ENCODE measurements at regions not wholly inside any gene's neighbourhood (a gene's known extent, or its start where the extent isn't known, plus 50 kb on each side); places are given as distances from the start of the nearest gene placed in this dataset.

DNA sequence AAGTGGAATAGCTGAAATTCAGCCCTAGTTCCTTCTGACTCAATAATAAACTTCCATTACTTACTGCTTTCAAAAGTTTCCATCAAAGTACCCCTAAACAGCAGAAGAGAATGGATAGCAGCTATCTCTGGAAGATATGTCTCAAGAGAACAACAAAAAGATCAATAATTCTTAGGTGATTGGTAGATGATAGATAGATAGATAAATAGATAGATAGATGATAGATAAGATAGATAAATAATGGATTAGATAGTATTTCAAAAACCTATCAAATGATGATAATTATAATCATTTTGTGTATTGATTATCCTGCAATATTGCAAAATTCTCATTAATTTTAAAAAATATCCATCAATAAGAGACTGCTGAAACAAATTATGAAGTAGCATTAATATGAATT is 97.4 kb upstream of the CCND2 start:
- TF ChIP-seq, protein P1, sequence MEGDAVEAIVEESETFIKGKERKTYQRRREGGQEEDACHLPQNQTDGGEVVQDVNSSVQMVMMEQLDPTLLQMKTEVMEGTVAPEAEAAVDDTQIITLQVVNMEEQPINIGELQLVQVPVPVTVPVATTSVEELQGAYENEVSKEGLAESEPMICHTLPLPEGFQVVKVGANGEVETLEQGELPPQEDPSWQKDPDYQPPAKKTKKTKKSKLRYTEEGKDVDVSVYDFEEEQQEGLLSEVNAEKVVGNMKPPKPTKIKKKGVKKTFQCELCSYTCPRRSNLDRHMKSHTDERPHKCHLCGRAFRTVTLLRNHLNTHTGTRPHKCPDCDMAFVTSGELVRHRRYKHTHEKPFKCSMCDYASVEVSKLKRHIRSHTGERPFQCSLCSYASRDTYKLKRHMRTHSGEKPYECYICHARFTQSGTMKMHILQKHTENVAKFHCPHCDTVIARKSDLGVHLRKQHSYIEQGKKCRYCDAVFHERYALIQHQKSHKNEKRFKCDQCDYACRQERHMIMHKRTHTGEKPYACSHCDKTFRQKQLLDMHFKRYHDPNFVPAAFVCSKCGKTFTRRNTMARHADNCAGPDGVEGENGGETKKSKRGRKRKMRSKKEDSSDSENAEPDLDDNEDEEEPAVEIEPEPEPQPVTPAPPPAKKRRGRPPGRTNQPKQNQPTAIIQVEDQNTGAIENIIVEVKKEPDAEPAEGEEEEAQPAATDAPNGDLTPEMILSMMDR (IDR thresholded peaks at IDR 0.05): no peak
- no peak for TF ChIP-seq POLR2A (IDR thresholded peaks at IDR 0.05)
